ENCODE measurements at regions not wholly inside any gene's neighbourhood (a gene's known extent, or its start where the extent isn't known, plus 50 kb on each side); places are given as distances from the start of the nearest gene placed in this dataset.
A peak's percentile ranks its signal among the peaks of the same experiment; 100 is the strongest.

- no peak overlapping the region for H3K27ac ChIP-seq
- H3K27me3 ChIP-seq = peaks cover 0 to 3% (median 0%) of the 10 kb centered on the region in 3 donors
- H3K9me3 ChIP-seq = no peaks in the 10 kb centered on the region
- TF ChIP-seq POLR2A (IDR thresholded peaks at IDR 0.05) (no peak), EP300 (IDR thresholded peaks at IDR 0.05) (no peak), CTCF (IDR thresholded peaks at IDR 0.05) (no peak), POLR2AphosphoS5 (IDR thresholded peaks at IDR 0.05) (no peak)
- no peak overlapping the region for H3K4me3 ChIP-seq
- no peaks in the 10 kb centered on the region for H3K4me1 ChIP-seq
- WGBS, 5 donors = 81 to 93% (median 85%) methylated on average over 8 of the region's 8 CpGs
- DNase-seq = no peak
- intact Hi-C loops (cut with DNase I; ENCODE audit: low total_unique reads) = no loop called here
- H3K36me3 ChIP-seq = no peaks in the 10 kb centered on the region
These were observed 202.1 kb downstream of the CYP26B1 start for GRCh38 chr2:71945603-71945959.

GRCh38 chr2:71944806-71945602 is 202.7 kb downstream of the CYP26B1 start:
- H3K27me3 ChIP-seq = peaks cover 0 to 3% (median 0%) of the 10 kb centered on the region in 3 donors
- no peaks in the 10 kb centered on the region for H3K9me3 ChIP-seq
- no peak overlapping the region for H3K27ac ChIP-seq
- H3K4me3 ChIP-seq = no peak overlapping the region
- no peaks in the 10 kb centered on the region for H3K36me3 ChIP-seq
- no peak for TF ChIP-seq CTCF (IDR thresholded peaks at IDR 0.05)
- no peak for TF ChIP-seq POLR2A (IDR thresholded peaks at IDR 0.05)
- TF ChIP-seq POLR2AphosphoS5 (IDR thresholded peaks at IDR 0.05) = no peak
- TF ChIP-seq EP300 (IDR thresholded peaks at IDR 0.05) = no peak
- peak in 1 of 2 donors; percentile 81 for DNase-seq
- H3K4me1 ChIP-seq = no peaks in the 10 kb centered on the region
- WGBS, 5 donors = 78 to 87% (median 81%) methylated on average over 13 of the region's 13 CpGs
- intact Hi-C loops (cut with DNase I; ENCODE audit: low total_unique reads) = no loop called here

- Histone ChIP-seq H3K4me3 (no peak overlapping the region), H3K36me3 (no peaks in the 10 kb centered on the region), H3K27ac (no peak overlapping the region), H3K27me3 (peaks cover 0 to 8% (median 0%) of the 10 kb centered on the region in 3 donors), H3K9me3 (no peaks in the 10 kb centered on the region), H3K4me1 (no peaks in the 10 kb centered on the region)
- intact Hi-C loops (cut with DNase I; ENCODE audit: low total_unique reads) = no loop called here
- 74 to 81% (median 80%) methylated on average over 6 to 8 of the region's 8 CpGs for whole genome bisulfite sequencing, 5 donors
- no peak for TF ChIP-seq POLR2A (IDR thresholded peaks at IDR 0.05)
- TF ChIP-seq EP300 (IDR thresholded peaks at IDR 0.05) = no peak
- TF ChIP-seq CTCF (IDR thresholded peaks at IDR 0.05) = no peak
- TF ChIP-seq POLR2AphosphoS5 (IDR thresholded peaks at IDR 0.05) = no peak
- no peak for DNase-seq
These were observed 203.5 kb downstream of the CYP26B1 start for GRCh38 chr2:71944183-71944550.

GRCh38 chr2:71943238-71944182 is 204.2 kb downstream of the CYP26B1 start:
- peak in 1 of 2 donors; percentile 53 for DNase-seq
- Histone ChIP-seq H3K4me1 (no peaks in the 10 kb centered on the region), H3K27me3 (peaks cover 0 to 14% (median 0%) of the 10 kb centered on the region in 3 donors), H3K27ac (no peak overlapping the region), H3K4me3 (no peak overlapping the region), H3K9me3 (no peaks in the 10 kb centered on the region), H3K36me3 (no peaks in the 10 kb centered on the region)
- TF ChIP-seq CTCF (IDR thresholded peaks at IDR 0.05) = no peak
- no peak for TF ChIP-seq POLR2A (IDR thresholded peaks at IDR 0.05)
- no peak for TF ChIP-seq POLR2AphosphoS5 (IDR thresholded peaks at IDR 0.05)
- no peak for TF ChIP-seq EP300 (IDR thresholded peaks at IDR 0.05)
- 83 to 90% (median 86%) methylated on average over 15 to 17 of the region's 17 CpGs for WGBS, 5 donors
- intact Hi-C loops (cut with DNase I; ENCODE audit: low total_unique reads) = no loop called here

All from stomach (tissue), 8 donors.